ENCODE measurements at regions not wholly inside any gene's neighbourhood (a gene's known extent, or its start where the extent isn't known, plus 50 kb on each side); places are given as distances from the start of the nearest gene placed in this dataset.
"Not testable (repeated sequence)": the region's sequence is repeated elsewhere in the genome, so short reads cannot be mapped to it uniquely, and the experiment has no call there.

GRCh38 chr1:206271153-206271552 lies 67.8 kb downstream of the SRGAP2 start:
- TF ChIP-seq POLR2A, SPI1, POLR2AphosphoS5 (IDR thresholded peaks at IDR 0.05; ENCODE audit: low read depth, low read length): not testable (repeated sequence)
